Fibroblast of skin of right biceps (primary cell): ENCODE measurements at regions not wholly inside any gene's neighbourhood (a gene's known extent, or its start where the extent isn't known, plus 50 kb on each side); places are given as distances from the start of the nearest gene placed in this dataset.
"Not testable (repeated sequence)": the region's sequence is repeated elsewhere in the genome, so short reads cannot be mapped to it uniquely, and the experiment has no call there.

Experiments used
- DNase-seq: peaks from one replicate; pipeline ENCODE4 v3.0.0-alpha.2; 2013

- DNase-seq, result peak; percentile 46
These were observed 106.1 kb upstream of the ALKAL2 start for GRCh38 chr2:393711-394696.

GRCh38 chr2:392926-393280 is 105.0 kb upstream of the ALKAL2 start:
- no peak for DNase-seq

GRCh38 chr2:392181-392925 is 104.5 kb upstream of the ALKAL2 start:
- no peak for DNase-seq

GRCh38 chr2:391696-392095 is 103.8 kb upstream of the ALKAL2 start:
- no peak for DNase-seq

GRCh38 chr2:390959-391358 is 103.1 kb upstream of the ALKAL2 start:
- no peak for DNase-seq

- not testable (repeated sequence) for DNase-seq
These were observed 102.1 kb upstream of the ALKAL2 start for GRCh38 chr2:389985-390384.

- DNase-seq, result not testable (repeated sequence)
These were observed 100.9 kb upstream of the ALKAL2 start for GRCh38 chr2:388752-389151.

GRCh38 chr2:387980-388421 is 100.1 kb upstream of the ALKAL2 start:
- DNase-seq, result no peak

GRCh38 chr2:386406-387103 is 98.7 kb upstream of the ALKAL2 start:
- no peak for DNase-seq

- no peak for DNase-seq
These were observed 97.9 kb upstream of the ALKAL2 start for GRCh38 chr2:385785-386184.

- DNase-seq, result no peak
These were observed 97.2 kb upstream of the ALKAL2 start for GRCh38 chr2:385061-385460.

GRCh38 chr2:383888-384287 is 96.0 kb upstream of the ALKAL2 start:
- no peak for DNase-seq

- no peak for DNase-seq
These were observed 95.3 kb upstream of the ALKAL2 start for GRCh38 chr2:383178-383577.

GRCh38 chr2:382728-383022 is 94.8 kb upstream of the ALKAL2 start:
- DNase-seq, result no peak

GRCh38 chr2:381941-382727 is 94.2 kb upstream of the ALKAL2 start:
- no peak for DNase-seq

- DNase-seq, result no peak
These were observed 93.3 kb upstream of the ALKAL2 start for GRCh38 chr2:381181-381580.

- DNase-seq, result no peak
These were observed 92.9 kb upstream of the ALKAL2 start for GRCh38 chr2:380772-381171.

GRCh38 chr2:380221-380620 is 92.3 kb upstream of the ALKAL2 start:
- no peak for DNase-seq

- DNase-seq, result no peak
These were observed 91.9 kb upstream of the ALKAL2 start for GRCh38 chr2:379778-380177.

GRCh38 chr2:378364-378763 is 90.5 kb upstream of the ALKAL2 start:
- no peak for DNase-seq

GRCh38 chr2:377414-377813 is 89.5 kb upstream of the ALKAL2 start:
- no peak for DNase-seq

GRCh38 chr2:375956-376307 is 88.0 kb upstream of the ALKAL2 start:
- no peak for DNase-seq
